SH-SY5Y (cell line): ENCODE measurements at regions not wholly inside any gene's neighbourhood (a gene's known extent, or its start where the extent isn't known, plus 50 kb on each side); places are given as distances from the start of the nearest gene placed in this dataset.

Source experiments
- GATA2 ChIP-seq: IDR thresholded peaks from 2 replicates; pipeline ENCODE4 v1.6.1; 2011; ENCODE audit warnings: mild to moderate bottlenecking, low read depth, low read length
- GATA3 ChIP-seq: IDR thresholded peaks from 2 replicates; pipeline ENCODE4 v1.6.1; 2011; ENCODE audit warnings: low read depth, mild to moderate bottlenecking, low read length, moderate library complexity

DNA sequence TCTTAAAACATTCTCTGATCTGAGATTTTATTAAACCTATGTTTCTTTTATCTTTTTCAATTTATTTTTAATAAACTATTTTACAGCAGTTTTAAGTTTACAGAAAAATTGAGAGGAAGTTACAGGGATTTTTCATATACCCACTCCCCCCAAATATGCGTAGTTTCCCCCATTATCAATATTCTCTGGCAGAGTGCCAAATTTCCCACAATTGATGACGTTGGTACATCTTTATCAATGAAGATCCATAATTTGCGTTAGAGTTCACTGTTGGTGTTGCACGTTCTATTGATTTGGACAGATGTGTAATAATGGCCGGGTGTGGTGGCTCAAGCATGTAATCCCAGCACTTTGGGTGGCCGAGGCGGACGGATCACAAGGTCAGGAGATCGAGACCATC, 1063.0 kb upstream of the ATXN8OS start:
- no peak for TF ChIP-seq GATA2
- TF ChIP-seq GATA3, result no peak
